OCI-LY7 (cell line): ENCODE measurements at regions not wholly inside any gene's neighbourhood (a gene's known extent, or its start where the extent isn't known, plus 50 kb on each side); places are given as distances from the start of the nearest gene placed in this dataset.

Source experiments
- BruUV-seq: library from RNA; stranded (reverse); fragments of 400-500 nt; replicated peaks from 2 replicates; lab custom pipeline; 2021; lab: Mats Ljungman, UMichigan
- CTCF ChIA-PET: fragments of 300-600 bp; sonication (Branson Sonifier 250); formaldehyde crosslinking; loops from one replicate; lab custom pipeline; 2022; ENCODE audit warnings: antibody characterized with exemption; ENCODE audit not compliant: unreplicated experiment; lab: Charles Lee
- POLR2A ChIA-PET: fragments of 300-600 bp; sonication (Branson Sonifier 250); formaldehyde crosslinking; loops from one replicate; lab custom pipeline; 2022; ENCODE audit warnings: antibody characterized with exemption; lab: Charles Lee
- DNase-seq: peaks from one replicate; pipeline ENCODE4 v3.0.0-alpha.2; 2015; ENCODE audit warnings: low spot score
- H2AFZ ChIP-seq: fragments of 200-600 bp; sonication (generic), shearing (Covaris generic); 2 replicates; pipeline ENCODE4 v1.6.1; 2014; ENCODE audit warnings: mild to moderate bottlenecking, antibody characterized with exemption, low read length, moderate library complexity
- H3K27ac ChIP-seq: fragments of 200-600 bp; sonication (generic); 2 replicates; pipeline ENCODE4 v1.5.1; 2014; ENCODE audit warnings: mixed run types, low read depth, mild to moderate bottlenecking, moderate library complexity, low read length, inconsistent platforms; ENCODE audit not compliant: poor library complexity, severe bottlenecking
- H3K36me3 ChIP-seq: fragments of 200-600 bp; sonication (generic); 2 replicates; pipeline ENCODE4 v1.6.1; 2014; ENCODE audit warnings: mild to moderate bottlenecking, antibody characterized with exemption, low read length, moderate library complexity, mixed read lengths; ENCODE audit not compliant: insufficient read depth
- H3K4me1 ChIP-seq: fragments of 200-600 bp; sonication (generic); 2 replicates; pipeline ENCODE4 v1.5.1; 2014; ENCODE audit warnings: mild to moderate bottlenecking, low read length; ENCODE audit not compliant: insufficient read depth, poor library complexity, severe bottlenecking
- H3K4me2 ChIP-seq: fragments of 200-600 bp; sonication (generic); 2 replicates; pipeline ENCODE4 v1.6.1; 2014; ENCODE audit warnings: mild to moderate bottlenecking, low read length
- H3K4me3 ChIP-seq: fragments of 200-600 bp; sonication (generic); 2 replicates; pipeline ENCODE4 v1.5.1; 2014; ENCODE audit warnings: mild to moderate bottlenecking, low read depth, low read length; ENCODE audit not compliant: poor library complexity, severe bottlenecking
- H3K79me2 ChIP-seq: fragments of 200-600 bp; sonication (generic); 2 replicates; pipeline ENCODE4 v1.6.1; 2016; ENCODE audit warnings: low read depth, mild to moderate bottlenecking, low read length, moderate library complexity, mixed read lengths; ENCODE audit not compliant: insufficient read depth
- H3K9me2 ChIP-seq: fragments of 200-600 bp; sonication (generic); 2 replicates; pipeline ENCODE4 v1.6.1; 2016; ENCODE audit warnings: mild to moderate bottlenecking, low read length, mixed read lengths; ENCODE audit not compliant: insufficient read depth
- H3K9me3 ChIP-seq: fragments of 200-600 bp; sonication (generic); 2 replicates; pipeline ENCODE4 v1.6.1; 2014; ENCODE audit warnings: mild to moderate bottlenecking, mixed run types, low read length, mixed read lengths
- H4K20me1 ChIP-seq: fragments of 200-600 bp; sonication (generic); 2 replicates; pipeline ENCODE4 v1.6.1; 2014; ENCODE audit warnings: mild to moderate bottlenecking, antibody characterized with exemption, low read length, moderate library complexity, mixed read lengths; ENCODE audit not compliant: insufficient read depth
- CTCF ChIP-seq: fragments of 200-600 bp; sonication (generic); conservative IDR thresholded peaks from 2 replicates; pipeline ENCODE4 v1.5.1; 2014; ENCODE audit warnings: mild to moderate bottlenecking, antibody characterized with exemption, low read length, moderate library complexity, mixed read lengths
- EZH2phosphoT487 ChIP-seq: fragments of 200-600 bp; sonication (generic); IDR thresholded peaks from 2 replicates; pipeline ENCODE4 v1.6.1; 2018; ENCODE audit warnings: low read depth, borderline replicate concordance, mild to moderate bottlenecking, mixed run types, antibody characterized with exemption, low read length, moderate library complexity, mixed read lengths
- intact Hi-C: fragments of 100-400 bp; cut with micrococcal nuclease; formaldehyde crosslinking; loops from one replicate; pipeline ENCODE4 v1.10.0; 2022; ENCODE audit not compliant: unreplicated experiment

- Histone ChIP-seq H3K9me2 (no peaks in the 10 kb centered on the region), H3K4me1 (peaks cover 14% of the 10 kb centered on the region), H3K27ac (no peak overlapping the region), H3K79me2 (no peaks in the 10 kb centered on the region), H3K36me3 (no peaks in the 10 kb centered on the region), H2AFZ (no peak overlapping the region), H3K4me2 (no peak overlapping the region), H4K20me1 (no peaks in the 10 kb centered on the region), H3K9me3 (no peaks in the 10 kb centered on the region), H3K4me3 (no peak overlapping the region)
- POLR2A ChIA-PET, result no interaction called here
- CTCF ChIA-PET, result no interaction called here
- no TSS peak for BruUV-seq
- TF ChIP-seq EZH2phosphoT487 (no peak), CTCF (no peak)
- no peak for DNase-seq
- intact Hi-C loops, result no loop called here
Observed at GRCh38 chr20:39342463-39342862, 380.3 kb downstream of the DHX35 start.

GRCh38 chr20:39338469-39339376, 376.6 kb downstream of the DHX35 start:
- no peaks in the 10 kb centered on the region for H3K79me2 ChIP-seq
- no peak overlapping the region for H3K4me3 ChIP-seq
- H4K20me1 ChIP-seq, result no peaks in the 10 kb centered on the region
- DNase-seq, result peak; percentile 79
- H3K4me1 ChIP-seq, result peaks cover 14% of the 10 kb centered on the region
- H3K27ac ChIP-seq, result no peak overlapping the region
- POLR2A ChIA-PET, result no interaction called here
- H3K4me2 ChIP-seq, result peak overlapping the region; percentile 49
- CTCF ChIA-PET, result no interaction called here
- H3K9me2 ChIP-seq, result no peaks in the 10 kb centered on the region
- H3K36me3 ChIP-seq, result no peaks in the 10 kb centered on the region
- no TSS peak for BruUV-seq
- TF ChIP-seq EZH2phosphoT487 (no peak), CTCF (no peak)
- peak overlapping the region; percentile 52 for H2AFZ ChIP-seq
- intact Hi-C loops, result no loop called here
- no peaks in the 10 kb centered on the region for H3K9me3 ChIP-seq

DNA sequence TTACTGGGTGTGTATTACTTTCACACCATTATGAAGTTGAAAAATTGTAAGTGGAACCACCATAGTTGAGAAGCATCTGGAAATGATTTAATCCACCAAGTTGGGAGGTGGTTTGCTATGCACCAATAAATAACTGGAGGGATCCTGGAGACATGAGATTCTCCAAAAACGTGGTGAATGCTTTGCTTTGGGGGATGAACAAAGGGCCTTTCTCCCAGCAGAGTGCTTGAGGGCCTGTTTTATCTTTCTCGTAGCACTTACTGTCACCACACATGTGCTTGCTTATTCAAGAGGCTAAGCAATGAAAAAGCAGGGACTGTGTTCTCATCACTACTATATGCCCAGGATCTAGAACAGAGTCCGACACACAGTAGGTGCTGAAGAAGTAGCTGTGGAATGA, 371.1 kb downstream of the DHX35 start:
- no peaks in the 10 kb centered on the region for H3K9me3 ChIP-seq
- H3K36me3 ChIP-seq, result no peaks in the 10 kb centered on the region
- TF ChIP-seq EZH2phosphoT487, result no peak
- no peak for TF ChIP-seq CTCF
- POLR2A ChIA-PET, result no interaction called here
- no peaks in the 10 kb centered on the region for H3K9me2 ChIP-seq
- H3K27ac ChIP-seq, result no peak overlapping the region
- H3K4me3 ChIP-seq, result no peak overlapping the region
- no peaks in the 10 kb centered on the region for H4K20me1 ChIP-seq
- no peak overlapping the region for H2AFZ ChIP-seq
- BruUV-seq, result no TSS peak
- intact Hi-C loops, result no loop called here
- no peak for DNase-seq
- CTCF ChIA-PET, result no interaction called here
- H3K4me1 ChIP-seq, result peaks cover under 1% of the 10 kb centered on the region
- H3K4me2 ChIP-seq, result no peak overlapping the region
- no peaks in the 10 kb centered on the region for H3K79me2 ChIP-seq
